A673 (cell line): ENCODE measurements at regions not wholly inside any gene's neighbourhood (a gene's known extent, or its start where the extent isn't known, plus 50 kb on each side); places are given as distances from the start of the nearest gene placed in this dataset.

Experiments
- CTCF ChIP-seq: fragments of 300-800, 200-600 bp; sonication (generic); conservative IDR thresholded peaks from 2 replicates; pipeline ENCODE4 v1.5.1; 2017; ENCODE audit warnings: low read depth, mild to moderate bottlenecking, antibody characterized with exemption, low read length, moderate library complexity, mixed read lengths
- EZH2 ChIP-seq: fragments of 200-600 bp; sonication (generic); IDR thresholded peaks from 2 replicates; pipeline ENCODE4 v1.6.1; 2017; ENCODE audit warnings: borderline replicate concordance, low read depth, mild to moderate bottlenecking, mixed read lengths, antibody characterized with exemption, low read length; ENCODE audit not compliant: poor library complexity, severe bottlenecking

GRCh38 chr15:77746254-77747174, 113.8 kb upstream of the LINGO1 start:
- TF ChIP-seq CTCF (no peak), EZH2 (no peak)
